LNCAP (cell line): ENCODE measurements at regions not wholly inside any gene's neighbourhood (a gene's known extent, or its start where the extent isn't known, plus 50 kb on each side); places are given as distances from the start of the nearest gene placed in this dataset.

Experiments used
- CTCF ChIP-seq: fragments of 450-650 bp; IDR thresholded peaks from 2 replicates; pipeline ENCODE4 v1.5.1; 2017; ENCODE audit warnings: mild to moderate bottlenecking

GRCh38 chr2:36262581-36262980 is 93.0 kb upstream of the CRIM1 start:
- no peak for TF ChIP-seq CTCF

GRCh38 chr2:36255863-36256262 is 99.7 kb upstream of the CRIM1 start:
- no peak for TF ChIP-seq CTCF

- TF ChIP-seq CTCF = no peak
Measured at GRCh38 chr2:36253086-36253485, 102.5 kb upstream of the CRIM1 start.

- no peak for TF ChIP-seq CTCF
Measured at GRCh38 chr2:36246320-36246990, 109.1 kb upstream of the CRIM1 start.

GRCh38 chr2:36245651-36246050 is 109.9 kb upstream of the CRIM1 start:
- no peak for TF ChIP-seq CTCF

GRCh38 chr2:36238106-36238505 is 117.5 kb upstream of the CRIM1 start:
- no peak for TF ChIP-seq CTCF

- no peak for TF ChIP-seq CTCF
Measured at GRCh38 chr2:36235882-36236281, 119.7 kb upstream of the CRIM1 start.

GRCh38 chr2:36235426-36235825 is 120.2 kb upstream of the CRIM1 start:
- TF ChIP-seq CTCF = no peak
